Spleen (tissue), 7 donors: ENCODE measurements at regions not wholly inside any gene's neighbourhood (a gene's known extent, or its start where the extent isn't known, plus 50 kb on each side); places are given as distances from the start of the nearest gene placed in this dataset.

Experiments used
- POLR2A ChIP-seq, 3 donors: fragments of 450-650 bp; IDR thresholded peaks; one replicate each; pipeline ENCODE4 v1.5.1; 2017; ENCODE audit warnings: antibody characterized with exemption in 3 of 3, mild to moderate bottlenecking in 1 of 3
- POLR2AphosphoS5 ChIP-seq, 3 donors: sonication (generic); formaldehyde crosslinking; IDR thresholded peaks; one replicate each; pipeline ENCODE4 v1.5.1; 2017; ENCODE audit warnings: antibody characterized with exemption in 3 of 3
- TF ChIP-seq, protein P1 (sequence below), 11 experiments: fragments of 200-600 bp in 7 of 11; fragments of 450-650 bp in 4 of 11; sonication (generic) in 4 of 11; IDR thresholded peaks in 8 of 11; conservative IDR thresholded peaks in 3 of 11; 1 replicate in 7 of 11; 2 replicates in 4 of 11; pipeline versions ENCODE4 v1.4.0 to v1.8.0; 2016 to 2021; ENCODE audit warnings: antibody characterized with exemption in 11 of 11, inconsistent platforms in 4 of 11, mild to moderate bottlenecking in 1 of 11
- donor health status: DM: no; HTN: no; CAD: no; lungs with moderate emphysema.
- donor health status: DM: no; HTN: no; CAD: no.
- donor health status: DM: no; HTN: no; CAD: no.

- TF ChIP-seq POLR2AphosphoS5 (IDR thresholded peaks at IDR 0.05) (no peak), POLR2A (IDR thresholded peaks at IDR 0.05) (no peak)
- TF ChIP-seq, protein P1, sequence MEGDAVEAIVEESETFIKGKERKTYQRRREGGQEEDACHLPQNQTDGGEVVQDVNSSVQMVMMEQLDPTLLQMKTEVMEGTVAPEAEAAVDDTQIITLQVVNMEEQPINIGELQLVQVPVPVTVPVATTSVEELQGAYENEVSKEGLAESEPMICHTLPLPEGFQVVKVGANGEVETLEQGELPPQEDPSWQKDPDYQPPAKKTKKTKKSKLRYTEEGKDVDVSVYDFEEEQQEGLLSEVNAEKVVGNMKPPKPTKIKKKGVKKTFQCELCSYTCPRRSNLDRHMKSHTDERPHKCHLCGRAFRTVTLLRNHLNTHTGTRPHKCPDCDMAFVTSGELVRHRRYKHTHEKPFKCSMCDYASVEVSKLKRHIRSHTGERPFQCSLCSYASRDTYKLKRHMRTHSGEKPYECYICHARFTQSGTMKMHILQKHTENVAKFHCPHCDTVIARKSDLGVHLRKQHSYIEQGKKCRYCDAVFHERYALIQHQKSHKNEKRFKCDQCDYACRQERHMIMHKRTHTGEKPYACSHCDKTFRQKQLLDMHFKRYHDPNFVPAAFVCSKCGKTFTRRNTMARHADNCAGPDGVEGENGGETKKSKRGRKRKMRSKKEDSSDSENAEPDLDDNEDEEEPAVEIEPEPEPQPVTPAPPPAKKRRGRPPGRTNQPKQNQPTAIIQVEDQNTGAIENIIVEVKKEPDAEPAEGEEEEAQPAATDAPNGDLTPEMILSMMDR (IDR thresholded peaks at IDR 0.05 in 8 of 11, conservative IDR thresholded peaks at IDR 0.05 in 3 of 11): no peak
Measured at GRCh38 chr6:170483413-170483812, 69.7 kb downstream of the PSMB1 start.
